HG03175 (cell line): ENCODE measurements at regions not wholly inside any gene's neighbourhood (a gene's known extent, or its start where the extent isn't known, plus 50 kb on each side); places are given as distances from the start of the nearest gene placed in this dataset.

Source experiments
- ATAC-seq: cut with Tn5 transposase; IDR thresholded peaks from one replicate; pipeline ENCODE4 v1.9.1; 2021; ENCODE audit warnings: mild to moderate bottlenecking, moderate library complexity; ENCODE audit not compliant: unreplicated experiment

- no peak for ATAC-seq
These were observed 391.1 kb upstream of the MGMT start for GRCh38 chr10:129075927-129076326.

- ATAC-seq, result no peak
These were observed 388.7 kb upstream of the MGMT start for GRCh38 chr10:129078346-129078745.

- ATAC-seq, result no peak
These were observed 388.3 kb upstream of the MGMT start for GRCh38 chr10:129078746-129079145.

GRCh38 chr10:129079705-129080104 lies 387.3 kb upstream of the MGMT start:
- ATAC-seq, result no peak

- ATAC-seq, result no peak
These were observed 381.2 kb upstream of the MGMT start for GRCh38 chr10:129085811-129086210.

GRCh38 chr10:129089341-129089740 lies 377.7 kb upstream of the MGMT start:
- no peak for ATAC-seq

GRCh38 chr10:129090165-129090564 lies 376.9 kb upstream of the MGMT start:
- no peak for ATAC-seq

GRCh38 chr10:129090618-129091366 lies 376.2 kb upstream of the MGMT start:
- ATAC-seq, result no peak

DNA sequence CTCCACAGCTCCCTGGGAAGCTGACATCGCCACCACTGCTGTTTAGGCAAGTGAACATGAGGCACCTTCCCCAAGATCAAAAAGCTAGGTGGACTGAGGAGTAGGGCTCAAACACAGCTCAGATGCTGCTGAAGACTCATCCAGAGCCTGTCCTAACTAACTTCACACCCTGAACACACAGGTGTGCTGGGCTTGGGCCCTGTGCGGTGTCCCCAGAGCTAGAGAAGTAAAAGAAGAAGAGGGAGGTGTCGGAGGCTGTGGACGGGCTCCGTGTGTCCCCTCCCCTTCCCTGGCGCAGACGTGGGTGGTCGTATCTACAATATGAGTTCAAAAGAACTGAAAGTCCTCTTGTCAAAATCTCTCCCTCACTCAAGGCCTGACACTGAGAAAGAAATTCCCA lies 373.4 kb upstream of the MGMT start:
- no peak for ATAC-seq

DNA sequence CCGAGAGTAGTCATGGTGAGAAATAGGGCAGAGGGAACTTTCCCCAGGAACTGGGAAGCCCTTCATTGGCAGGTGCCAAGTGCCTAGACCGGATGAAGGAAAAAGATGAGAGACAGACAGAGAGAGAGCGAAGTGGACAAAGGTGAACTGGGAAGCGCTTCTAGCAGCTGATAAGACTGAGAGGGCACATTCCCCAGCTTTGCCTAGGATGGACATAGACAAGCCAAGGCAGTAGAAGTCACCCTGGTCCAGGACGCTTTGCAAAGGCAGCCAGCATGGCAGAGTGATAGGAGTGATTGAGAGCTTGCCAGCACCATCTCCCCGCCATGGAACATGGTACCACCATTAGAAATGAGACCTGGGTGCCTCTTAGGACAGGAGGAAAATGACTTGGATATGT lies 372.8 kb upstream of the MGMT start:
- ATAC-seq, result no peak

DNA sequence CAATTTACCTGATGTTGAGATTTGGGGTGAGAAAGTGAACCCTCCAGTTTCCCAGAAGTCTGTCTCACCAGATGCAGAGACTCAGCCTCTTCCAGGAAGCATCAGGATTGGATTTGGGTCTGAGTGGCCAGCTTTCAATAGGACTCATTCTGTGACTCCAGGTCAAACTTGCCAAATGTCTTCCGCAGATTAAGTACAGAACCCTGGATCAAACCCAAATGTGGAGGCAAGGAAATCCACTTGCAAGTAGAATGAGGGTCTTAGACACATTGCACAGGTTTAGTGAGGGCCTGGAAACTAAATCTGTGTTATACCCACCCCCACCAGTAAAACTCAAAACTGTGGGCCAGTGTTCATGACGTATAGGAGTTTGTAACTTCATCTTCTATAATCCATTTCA lies 372.2 kb upstream of the MGMT start:
- no peak for ATAC-seq

- ATAC-seq, result no peak
These were observed 371.4 kb upstream of the MGMT start for GRCh38 chr10:129095680-129096064.

GRCh38 chr10:129096065-129096984 lies 370.7 kb upstream of the MGMT start:
- ATAC-seq, result no peak

- no peak for ATAC-seq
These were observed 369.2 kb upstream of the MGMT start for GRCh38 chr10:129097776-129098330.

- ATAC-seq, result no peak
These were observed 368.5 kb upstream of the MGMT start for GRCh38 chr10:129098517-129098916.

DNA sequence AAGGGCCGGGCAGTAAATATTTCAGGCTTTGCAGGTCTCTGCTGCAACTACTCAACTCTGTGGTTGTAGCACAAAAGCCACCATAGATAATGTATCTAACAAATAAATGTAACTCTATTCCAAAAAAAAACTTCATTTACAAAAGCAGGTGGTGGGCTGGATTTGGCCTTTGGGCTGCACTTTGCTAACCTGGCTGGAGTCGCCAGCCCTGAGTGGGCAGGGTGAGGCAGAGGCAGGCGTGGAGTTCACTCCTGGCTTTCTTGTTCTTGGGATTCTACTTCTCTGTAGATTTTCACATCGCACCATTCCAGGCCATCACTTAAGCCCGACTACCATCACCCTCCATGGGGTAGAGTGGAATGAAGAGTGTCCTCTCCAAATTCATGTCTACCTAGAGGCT lies 367.6 kb upstream of the MGMT start:
- ATAC-seq, result no peak

GRCh38 chr10:129099992-129100391 lies 367.0 kb upstream of the MGMT start:
- ATAC-seq, result no peak

DNA sequence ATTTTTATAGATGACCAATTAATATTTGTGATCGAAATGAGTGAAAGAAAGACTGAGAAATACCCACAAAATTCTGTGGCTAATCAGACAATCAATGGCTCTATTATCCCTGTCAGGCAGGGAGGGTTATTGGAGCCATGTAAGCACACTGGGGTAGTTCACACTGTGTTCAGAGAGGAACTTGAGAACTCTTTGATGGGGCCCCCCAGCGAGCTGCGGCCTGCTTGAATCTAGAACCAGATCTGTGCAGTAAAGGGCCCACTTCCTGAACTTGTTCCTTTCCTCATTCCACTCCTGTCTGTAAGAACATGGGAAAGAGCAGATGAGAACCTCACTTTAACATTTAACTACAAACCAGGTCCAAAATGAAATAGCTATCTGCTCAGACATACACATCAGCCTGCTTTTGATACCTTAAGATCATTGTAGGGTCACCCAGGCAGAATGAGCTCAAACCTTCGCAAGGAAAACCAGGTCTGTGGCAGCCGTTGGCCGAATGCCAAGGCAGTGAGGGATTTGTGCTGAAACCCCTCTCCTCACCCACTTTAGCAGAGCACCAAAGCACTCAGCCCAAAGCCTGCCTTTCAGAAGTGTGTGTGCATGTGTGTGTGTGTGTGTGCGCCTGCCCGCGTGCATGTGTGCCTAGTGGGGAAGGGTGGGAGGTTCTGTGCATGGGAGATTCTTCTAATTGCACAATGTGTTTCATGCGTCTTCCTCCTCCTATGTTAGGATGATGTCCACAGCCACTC lies 365.6 kb upstream of the MGMT start:
- ATAC-seq, result no peak

DNA sequence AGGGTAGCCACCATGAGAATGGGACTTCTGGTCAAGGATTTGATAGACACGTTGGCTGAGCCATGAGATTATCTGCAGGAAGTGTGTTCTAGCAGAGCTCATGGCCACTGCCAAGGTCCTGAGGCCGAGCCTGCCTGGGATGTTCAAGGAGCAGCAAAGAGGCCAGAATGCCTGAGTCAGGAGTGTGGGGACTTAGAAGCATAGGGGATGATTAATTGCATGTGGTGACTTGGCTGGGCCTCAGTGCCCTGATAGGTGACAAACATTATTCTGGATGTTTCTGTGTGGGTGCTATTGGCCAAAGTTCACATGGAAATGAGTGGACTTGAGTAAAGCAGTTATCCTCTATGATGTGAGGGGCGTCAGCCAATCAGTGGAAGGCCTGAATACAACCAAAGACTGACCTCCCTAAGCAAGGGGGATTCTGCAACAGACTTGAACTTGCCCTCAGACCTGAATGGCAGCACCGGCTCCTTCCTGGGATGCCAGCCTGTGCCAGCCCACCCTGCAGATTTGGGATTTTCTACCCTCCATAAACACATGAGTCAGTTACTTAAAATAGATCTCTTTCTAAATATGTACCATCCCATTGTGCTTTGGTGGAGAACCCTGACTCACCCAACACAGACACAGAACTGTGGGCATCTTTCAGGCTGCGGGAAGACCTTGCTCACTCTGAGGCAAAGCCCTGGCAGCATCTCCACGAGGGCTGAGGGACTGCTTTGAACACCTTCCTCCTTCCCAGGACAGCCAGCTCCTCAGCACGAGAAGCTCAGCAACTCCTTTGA lies 363.9 kb upstream of the MGMT start:
- ATAC-seq, result no peak

DNA sequence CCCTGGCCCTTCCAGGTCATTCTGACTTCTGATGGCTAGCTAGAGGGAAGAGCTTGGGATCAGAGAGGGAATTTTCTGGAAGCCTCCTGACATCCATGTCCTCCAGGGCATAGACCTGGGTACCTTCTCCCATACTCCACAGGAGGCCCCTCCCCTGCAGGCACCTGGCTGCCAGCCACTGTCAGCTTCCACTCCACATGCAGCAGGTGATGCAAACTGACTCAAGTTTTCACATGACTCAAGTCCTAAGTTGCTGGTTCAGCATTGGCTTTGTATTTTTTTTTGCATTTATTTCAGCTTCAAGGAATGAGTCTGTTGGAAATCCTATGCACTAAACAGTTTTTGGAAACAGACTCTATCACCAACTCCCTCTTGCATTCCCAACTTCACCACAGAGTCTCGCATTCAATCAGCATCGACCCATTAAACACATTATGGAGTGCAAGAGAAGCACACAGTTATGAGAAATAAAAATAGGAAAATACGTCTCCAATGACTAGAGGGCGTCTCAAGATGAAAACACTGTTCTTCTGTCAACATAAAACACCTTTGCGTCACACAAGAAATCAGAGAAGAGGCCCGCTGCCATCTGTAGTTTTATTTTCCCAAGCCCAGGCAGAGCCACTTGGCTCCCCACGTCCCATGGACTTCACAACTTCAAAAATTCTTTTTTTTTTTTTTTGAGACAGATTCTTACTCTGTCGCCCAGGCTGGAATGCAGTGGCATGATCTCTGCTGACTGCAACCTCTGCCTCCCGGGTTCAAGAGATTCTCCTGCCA lies 362.6 kb upstream of the MGMT start:
- ATAC-seq, result no peak
